Endodermal cell (in vitro differentiated cells): ENCODE measurements at regions not wholly inside any gene's neighbourhood (a gene's known extent, or its start where the extent isn't known, plus 50 kb on each side); places are given as distances from the start of the nearest gene placed in this dataset.

Experiments used
- DNase-seq: peaks from one replicate; pipeline ENCODE4 v3.0.0-alpha.2; 2017
- H3K27ac ChIP-seq: 2 replicates; pipeline ENCODE4 v1.5.1; 2013; ENCODE audit warnings: mild to moderate bottlenecking, low read depth, low read length, moderate library complexity
- H3K27me3 ChIP-seq: 2 replicates; pipeline ENCODE4 v1.6.1; 2013; ENCODE audit warnings: mild to moderate bottlenecking, low read length, moderate library complexity; ENCODE audit not compliant: insufficient read depth, control insufficient read depth, poor library complexity, severe bottlenecking
- H3K36me3 ChIP-seq: 2 replicates; pipeline ENCODE4 v1.7.0; 2013; ENCODE audit warnings: mild to moderate bottlenecking, low read length, moderate library complexity; ENCODE audit not compliant: control insufficient read depth, insufficient read depth
- H3K4me1 ChIP-seq: one replicate; pipeline ENCODE4 v1.7.0; 2013; ENCODE audit warnings: low read length; ENCODE audit not compliant: control insufficient read depth, insufficient read depth
- H3K4me3 ChIP-seq: 2 replicates; pipeline ENCODE4 v1.5.1; 2013; ENCODE audit warnings: mild to moderate bottlenecking, low read length, moderate library complexity
- H3K9ac ChIP-seq: 2 replicates; pipeline ENCODE4 v1.6.1; 2013; ENCODE audit warnings: mild to moderate bottlenecking, low read length, moderate library complexity; ENCODE audit not compliant: poor library complexity, severe bottlenecking; ENCODE audit errors: extremely low read depth
- H3K9me3 ChIP-seq: 2 replicates; pipeline ENCODE4 v1.6.1; 2013; ENCODE audit warnings: mild to moderate bottlenecking, low read length, moderate library complexity; ENCODE audit not compliant: control insufficient read depth
- H3K27ac Mint-ChIP-seq: 2 replicates; pipeline ENCODE4 v1.8.0; 2020; ENCODE audit warnings: mixed read lengths
- H3K27me3 Mint-ChIP-seq: 2 replicates; pipeline ENCODE4 v1.8.0; 2021; ENCODE audit warnings: mild to moderate bottlenecking, mixed read lengths; ENCODE audit not compliant: insufficient read depth
- H3K36me3 Mint-ChIP-seq: 2 replicates; pipeline ENCODE4 v1.8.0; 2020; ENCODE audit warnings: low read depth, mixed read lengths
- H3K4me1 Mint-ChIP-seq: 2 replicates; pipeline ENCODE4 v1.8.0; 2020; ENCODE audit warnings: mixed read lengths
- H3K4me3 Mint-ChIP-seq: 2 replicates; pipeline ENCODE4 v1.8.0; 2020; ENCODE audit warnings: mild to moderate bottlenecking, moderate library complexity, mixed read lengths
- H3K9me3 Mint-ChIP-seq: 2 replicates; pipeline ENCODE4 v1.8.0; 2020; ENCODE audit warnings: mild to moderate bottlenecking, mixed read lengths
- WGBS, 2 experiments: methylation state at CpG; one replicate each; pipeline versions ENCODE4 v1.1.5 to v1.1.7; 2013; ENCODE audit warnings: missing lambda C conversion rate in 2 of 2, mixed read lengths in 1 of 2; ENCODE audit not compliant: insufficient coverage in 1 of 2, insufficient read length in 1 of 2; 5-methylcytosine and 5-hydroxymethylcytosine counted together
- TF ChIP-seq, protein P1 (sequence below): fragments of 200-600 bp; sonication (generic); conservative IDR thresholded peaks from 2 replicates; pipeline ENCODE4 v1.5.0; 2021; ENCODE audit warnings: antibody characterized with exemption, mild to moderate bottlenecking

DNA sequence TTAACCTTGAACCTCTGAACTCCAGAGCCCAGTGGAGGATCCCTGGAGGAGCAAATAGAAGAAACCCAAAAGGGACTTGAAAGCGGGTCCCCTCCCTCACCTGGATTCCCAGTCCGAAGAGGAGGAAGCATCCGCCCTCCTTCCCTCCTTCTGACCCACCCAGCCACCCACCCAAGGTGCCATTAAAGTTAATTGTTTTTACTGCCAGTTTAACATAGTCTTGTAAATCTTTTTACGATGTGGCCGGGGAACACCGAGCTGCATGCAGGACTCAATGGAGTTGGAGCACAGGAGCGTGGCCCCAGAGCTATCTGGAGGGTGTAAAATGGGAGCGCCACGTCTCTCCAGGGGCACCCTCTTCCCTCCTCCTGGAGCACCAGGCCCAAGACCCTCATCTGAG is 49.9 kb upstream of the TBX3 start:
- Histone ChIP-seq H3K27me3 (no peaks in the 10 kb centered on the region), H3K4me3 (no peak overlapping the region), H3K36me3 (no peaks in the 10 kb centered on the region), H3K9ac (no peak overlapping the region), H3K27ac (no peak overlapping the region), H3K4me1 (no peaks in the 10 kb centered on the region), H3K9me3 (no peaks in the 10 kb centered on the region)
- Mint-ChIP-seq H3K36me3 (peaks cover 2% of the 10 kb centered on the region), H3K4me3 (no peak overlapping the region), H3K9me3 (peaks cover 10% of the 10 kb centered on the region), H3K4me1 (peaks cover 2% of the 10 kb centered on the region), H3K27me3 (peaks cover 41% of the 10 kb centered on the region), H3K27ac (no peak overlapping the region)
- WGBS, 2 experiments, result 90 to 100% methylated on average over 4 to 9 of the region's 9 CpGs
- DNase-seq, result no peak
- TF ChIP-seq, protein P1, sequence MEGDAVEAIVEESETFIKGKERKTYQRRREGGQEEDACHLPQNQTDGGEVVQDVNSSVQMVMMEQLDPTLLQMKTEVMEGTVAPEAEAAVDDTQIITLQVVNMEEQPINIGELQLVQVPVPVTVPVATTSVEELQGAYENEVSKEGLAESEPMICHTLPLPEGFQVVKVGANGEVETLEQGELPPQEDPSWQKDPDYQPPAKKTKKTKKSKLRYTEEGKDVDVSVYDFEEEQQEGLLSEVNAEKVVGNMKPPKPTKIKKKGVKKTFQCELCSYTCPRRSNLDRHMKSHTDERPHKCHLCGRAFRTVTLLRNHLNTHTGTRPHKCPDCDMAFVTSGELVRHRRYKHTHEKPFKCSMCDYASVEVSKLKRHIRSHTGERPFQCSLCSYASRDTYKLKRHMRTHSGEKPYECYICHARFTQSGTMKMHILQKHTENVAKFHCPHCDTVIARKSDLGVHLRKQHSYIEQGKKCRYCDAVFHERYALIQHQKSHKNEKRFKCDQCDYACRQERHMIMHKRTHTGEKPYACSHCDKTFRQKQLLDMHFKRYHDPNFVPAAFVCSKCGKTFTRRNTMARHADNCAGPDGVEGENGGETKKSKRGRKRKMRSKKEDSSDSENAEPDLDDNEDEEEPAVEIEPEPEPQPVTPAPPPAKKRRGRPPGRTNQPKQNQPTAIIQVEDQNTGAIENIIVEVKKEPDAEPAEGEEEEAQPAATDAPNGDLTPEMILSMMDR, result no peak
